GM21717 (cell line): ENCODE measurements at regions not wholly inside any gene's neighbourhood (a gene's known extent, or its start where the extent isn't known, plus 50 kb on each side); places are given as distances from the start of the nearest gene placed in this dataset.
"Not testable (repeated sequence)": the region's sequence is repeated elsewhere in the genome, so short reads cannot be mapped to it uniquely, and the experiment has no call there.

ENCODE experiments used
- ATAC-seq: cut with Tn5 transposase; IDR thresholded peaks from one replicate; pipeline ENCODE4 v1.9.1; 2021; ENCODE audit warnings: mild to moderate bottlenecking, moderate library complexity; ENCODE audit not compliant: unreplicated experiment

GRCh38 chr7:27032839-27033238 is 63.0 kb downstream of the HOXA1 start:
- ATAC-seq = no peak

DNA sequence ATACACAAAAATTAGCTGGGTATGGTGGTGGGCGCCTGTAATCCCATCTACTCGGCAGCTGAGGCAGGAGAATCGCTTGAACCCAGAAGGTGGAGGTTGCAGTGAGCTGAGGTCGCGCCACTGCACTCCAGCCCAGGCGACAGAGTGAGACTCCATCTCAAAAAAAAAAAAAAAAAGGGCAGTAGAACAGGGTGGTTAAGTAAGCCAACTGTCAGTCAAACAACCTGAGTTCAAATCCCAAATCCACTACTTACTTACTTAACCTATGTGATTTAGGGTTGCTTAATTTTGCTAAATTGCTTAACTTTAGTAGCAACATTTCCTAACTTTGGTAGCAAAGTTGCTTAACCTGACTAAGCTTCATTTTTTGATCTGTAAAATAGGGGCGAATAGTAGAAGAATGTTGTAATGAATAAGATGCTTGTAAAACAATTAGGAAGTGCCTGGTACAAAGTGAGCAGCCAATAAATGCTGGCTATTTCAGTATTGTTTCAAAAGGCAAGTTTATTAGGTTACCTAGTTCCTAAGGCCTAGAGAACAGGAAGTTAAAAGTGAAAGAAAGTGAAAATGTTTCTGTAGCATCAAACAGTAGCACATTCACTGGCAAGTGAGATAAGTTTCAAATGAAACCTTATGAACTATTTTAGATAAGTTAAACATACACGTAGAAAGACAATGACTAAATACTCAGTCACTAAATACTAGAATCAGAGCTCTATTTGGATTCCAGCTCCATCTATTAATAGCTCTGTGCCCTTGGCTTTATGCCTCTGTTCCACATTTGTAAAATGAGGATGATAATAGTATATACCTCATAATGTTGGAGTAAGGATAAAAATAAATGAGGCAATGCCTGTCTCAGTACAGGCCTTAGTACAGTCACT is 64.3 kb downstream of the HOXA1 start:
- peak; percentile 53 for ATAC-seq

GRCh38 chr7:27030393-27031050 is 65.3 kb downstream of the HOXA1 start:
- ATAC-seq = no peak

DNA sequence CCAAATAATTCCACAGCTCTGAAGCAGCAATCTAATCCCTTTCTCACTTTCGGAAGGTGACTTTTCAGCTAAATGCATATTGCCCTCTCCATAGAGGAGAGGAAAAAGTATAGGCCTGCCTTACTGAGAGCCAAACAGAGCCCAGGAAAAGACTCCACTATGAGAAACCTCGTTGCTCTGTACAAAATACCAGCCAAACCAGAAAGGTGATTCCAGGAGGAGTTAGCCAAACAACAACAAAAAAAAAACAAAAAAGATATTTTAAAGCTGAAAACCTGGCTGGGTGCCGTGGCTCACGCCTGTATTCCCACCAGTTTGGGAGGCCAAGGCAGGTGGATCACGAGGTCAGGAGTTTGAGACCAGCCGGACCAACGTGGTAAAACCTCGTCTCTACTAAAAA is 70.5 kb downstream of the HOXA1 start:
- ATAC-seq = no peak

GRCh38 chr7:27010068-27010467 is 85.7 kb downstream of the HOXA1 start:
- ATAC-seq = no peak

DNA sequence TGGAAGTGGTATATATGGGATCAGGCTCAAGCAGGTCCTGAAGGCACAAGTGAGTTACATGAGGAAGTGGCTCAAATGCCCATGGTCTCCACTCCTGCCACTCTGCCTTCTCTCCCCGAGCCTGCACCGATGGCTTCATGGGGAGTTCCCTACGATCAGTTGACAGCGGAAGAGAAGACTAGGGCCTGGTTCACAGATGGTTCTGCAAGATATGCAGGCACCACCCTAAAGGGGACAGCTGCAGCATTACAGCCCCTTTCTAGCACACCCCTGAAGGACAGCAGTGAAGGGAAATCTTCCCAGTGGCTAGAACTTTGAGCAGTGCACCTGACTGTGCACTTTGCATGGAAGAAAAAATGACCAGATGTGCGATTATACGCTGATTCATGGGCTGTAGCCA is 95.3 kb downstream of the HOXA1 start:
- ATAC-seq = no peak

DNA sequence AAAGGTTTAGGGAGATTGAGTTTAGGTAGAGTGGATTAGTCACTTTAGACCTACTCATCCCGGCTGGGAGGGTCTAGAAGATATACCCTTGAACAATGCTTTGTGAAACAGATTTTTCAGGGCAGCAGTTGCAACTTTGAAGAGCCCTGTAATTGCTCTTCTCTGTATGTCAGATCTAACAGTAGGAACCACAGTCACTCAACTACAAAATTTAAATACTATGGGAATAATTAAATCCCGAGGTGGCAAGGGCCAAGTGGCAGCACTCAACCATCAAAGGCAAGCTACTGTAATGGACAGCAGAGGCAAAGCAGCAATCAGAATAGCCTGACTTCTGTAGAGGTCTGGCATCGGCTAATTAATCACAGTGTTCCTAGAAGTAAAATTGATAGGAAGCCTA is 97.5 kb downstream of the HOXA1 start:
- ATAC-seq = not testable (repeated sequence)

GRCh38 chr7:26995666-26996065 is 100.1 kb downstream of the HOXA1 start:
- no peak for ATAC-seq

- no peak for ATAC-seq
Measured at GRCh38 chr7:26993816-26994810, 101.7 kb downstream of the HOXA1 start.

GRCh38 chr7:26992670-26993069 is 103.1 kb downstream of the HOXA1 start:
- no peak for ATAC-seq

GRCh38 chr7:26991796-26992195 is 104.0 kb downstream of the HOXA1 start:
- ATAC-seq = no peak

DNA sequence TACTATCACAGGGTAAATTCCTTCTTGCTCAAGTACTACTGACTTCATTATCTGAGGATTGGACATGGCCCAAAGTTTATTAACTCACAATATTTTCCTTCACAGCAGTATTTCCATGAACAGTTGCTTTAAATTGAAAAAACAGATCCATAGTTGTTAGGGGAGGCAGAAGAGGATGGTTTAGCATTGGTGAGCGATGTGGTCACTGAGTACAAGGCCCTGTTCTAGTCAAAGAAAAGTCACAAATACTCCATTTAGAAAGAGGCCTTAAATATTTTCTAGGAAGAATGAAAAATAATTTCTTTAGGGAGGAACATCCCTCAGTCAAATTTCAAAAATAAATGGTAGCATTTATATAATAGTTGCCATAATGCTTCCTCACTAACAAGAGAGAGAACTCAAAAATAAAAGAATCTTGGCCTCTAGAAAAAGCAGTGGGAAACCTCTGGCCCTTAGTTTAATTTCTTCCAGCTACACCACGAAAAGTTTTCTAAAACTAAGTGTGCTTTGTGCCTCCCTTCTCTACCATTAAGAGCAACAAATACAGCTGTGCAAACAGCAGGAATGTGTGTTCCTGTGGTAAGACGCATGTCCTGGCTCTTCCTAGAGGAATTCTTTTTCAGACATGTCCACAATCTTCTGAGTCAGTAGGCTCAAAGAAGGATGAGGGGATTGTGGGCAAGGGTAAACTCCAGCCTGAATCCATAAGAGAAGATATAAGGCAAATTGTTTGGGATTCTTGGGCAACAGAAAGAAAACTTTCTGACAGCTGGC is 105.7 kb downstream of the HOXA1 start:
- no peak for ATAC-seq

GRCh38 chr7:26988836-26989374 is 106.9 kb downstream of the HOXA1 start:
- ATAC-seq = no peak

DNA sequence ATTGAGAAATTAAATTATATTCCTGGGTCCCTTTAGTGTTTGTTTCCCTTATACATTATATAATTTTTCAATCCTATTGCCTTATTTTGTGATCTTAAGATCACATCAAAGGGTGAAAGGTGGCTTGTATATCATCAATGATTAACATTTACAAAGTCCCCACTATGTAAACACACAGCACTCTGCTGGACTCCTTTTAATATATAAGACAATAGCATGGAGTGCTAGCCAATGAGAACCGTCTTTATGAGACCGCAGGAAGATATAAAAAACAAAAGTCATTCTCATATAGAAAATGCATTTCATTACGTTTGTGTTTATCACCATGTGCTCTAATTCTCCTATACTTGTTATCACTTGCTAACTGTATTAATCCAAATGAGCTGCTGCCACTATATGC is 108.5 kb downstream of the HOXA1 start:
- ATAC-seq = no peak

DNA sequence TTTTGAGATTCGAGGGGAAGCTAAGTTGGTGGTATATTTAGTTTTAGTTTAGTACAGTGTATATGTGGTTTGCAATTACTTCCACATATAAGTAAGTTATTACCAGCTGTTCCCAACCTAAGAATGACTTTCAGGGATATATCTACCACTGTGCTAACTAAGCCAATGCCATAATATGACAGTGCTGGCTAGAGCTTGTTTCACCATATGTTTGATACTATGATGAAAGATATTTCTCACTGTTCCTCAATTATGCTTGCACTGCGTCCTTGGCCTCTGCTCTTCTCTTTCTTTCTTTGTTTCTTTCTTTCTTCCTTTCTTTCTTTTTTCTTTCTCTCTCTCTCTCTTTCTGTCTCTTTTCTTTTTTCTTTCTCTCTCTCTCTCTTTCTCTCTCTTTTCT is 113.8 kb upstream of the SKAP2 start:
- no peak for ATAC-seq

DNA sequence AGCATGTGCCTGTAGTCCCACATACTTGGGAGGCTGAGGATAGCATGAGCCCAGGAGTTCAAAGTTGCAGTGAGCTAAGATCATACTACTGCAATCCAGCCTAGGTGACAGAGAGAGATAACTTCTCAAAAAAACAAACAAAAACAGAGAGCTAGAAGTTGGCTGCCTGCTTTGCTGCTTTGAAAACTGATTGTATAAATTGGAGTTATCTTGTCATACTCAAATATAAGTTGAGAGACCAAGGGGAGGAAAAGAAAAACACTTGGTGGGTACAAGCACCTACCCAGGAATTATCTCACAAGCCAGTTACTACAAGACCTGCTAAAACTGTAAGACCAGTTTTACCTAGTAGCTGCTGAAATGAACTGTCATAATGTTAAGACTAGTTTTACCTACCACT is 112.5 kb upstream of the SKAP2 start:
- no peak for ATAC-seq

- ATAC-seq = not testable (repeated sequence)
Measured at GRCh38 chr7:26971924-26972323, 107.5 kb upstream of the SKAP2 start.

- ATAC-seq = no peak
Measured at GRCh38 chr7:26965724-26966123, 101.3 kb upstream of the SKAP2 start.

GRCh38 chr7:26964156-26964808 is 99.9 kb upstream of the SKAP2 start:
- ATAC-seq = no peak

- no peak for ATAC-seq
Measured at GRCh38 chr7:26959290-26959689, 94.9 kb upstream of the SKAP2 start.
